ENCODE measurements at regions not wholly inside any gene's neighbourhood (a gene's known extent, or its start where the extent isn't known, plus 50 kb on each side); places are given as distances from the start of the nearest gene placed in this dataset.
"Not testable (repeated sequence)": the region's sequence is repeated elsewhere in the genome, so short reads cannot be mapped to it uniquely, and the experiment has no call there.

DNA sequence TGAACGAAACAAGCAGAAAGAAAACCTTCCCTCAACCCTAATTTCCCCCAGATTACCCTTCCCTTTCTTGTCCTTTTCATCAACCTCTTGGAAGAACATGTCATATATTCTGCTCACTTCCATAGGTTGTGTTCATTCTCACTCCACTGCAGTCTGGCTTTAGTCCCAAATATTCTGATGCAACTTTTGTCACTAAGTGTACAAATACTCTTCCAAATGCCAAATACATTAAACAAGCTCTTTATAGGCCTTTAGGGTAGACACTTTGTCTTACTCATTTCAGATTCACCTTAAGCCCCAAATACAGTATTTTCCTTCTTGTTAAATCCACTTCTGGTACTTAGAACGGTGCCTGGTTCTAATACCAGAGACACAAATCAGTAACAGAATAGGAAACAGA, 406.5 kb upstream of the CDIN1 start:
- H3K4me3 ChIP-seq, result no peak overlapping the region
- no peaks in the 10 kb centered on the region for H3K27me3 ChIP-seq
- no peaks in the 10 kb centered on the region for H3K36me3 ChIP-seq
- no peak overlapping the region for H3K9ac ChIP-seq
- H3K4me1 ChIP-seq, result no peaks in the 10 kb centered on the region
- TF ChIP-seq Cebpa-rat (IDR thresholded peaks at IDR 0.05), result no peak
- H3K4me2 ChIP-seq, result no peak overlapping the region
- no peak overlapping the region for H3K27ac ChIP-seq
- no peaks in the 10 kb centered on the region for H3K9me3 ChIP-seq
- no peaks in the 10 kb centered on the region for H4K20me1 ChIP-seq

DNA sequence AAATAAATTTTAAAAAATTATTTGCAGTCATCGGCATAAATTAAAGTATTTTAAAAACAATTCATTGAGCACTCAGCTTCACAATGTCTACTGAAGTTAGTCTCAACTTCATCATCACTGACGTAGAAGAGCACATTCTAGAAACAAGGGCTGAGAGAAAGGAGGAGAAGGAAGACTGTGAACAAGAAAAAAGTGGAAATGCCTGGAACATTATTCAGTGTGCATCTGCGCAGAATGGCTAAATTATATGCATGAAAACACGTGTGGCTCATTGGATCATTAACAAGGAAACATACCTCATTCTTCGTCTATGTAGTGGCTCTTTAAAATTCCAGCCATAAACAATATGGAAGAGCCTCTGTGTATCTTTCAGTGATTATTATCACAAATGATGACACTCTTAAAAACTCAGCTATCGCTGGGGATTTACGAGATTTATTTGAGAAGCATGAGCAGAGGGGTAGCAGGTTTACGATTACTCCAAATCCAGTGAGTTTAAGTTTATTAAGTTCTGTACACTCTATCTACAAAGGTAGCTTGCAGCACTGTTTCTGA, 404.2 kb upstream of the CDIN1 start:
- TF ChIP-seq Cebpa-rat (IDR thresholded peaks at IDR 0.05), result no peak
- no peaks in the 10 kb centered on the region for H3K27me3 ChIP-seq
- H3K36me3 ChIP-seq, result no peaks in the 10 kb centered on the region
- H4K20me1 ChIP-seq, result no peaks in the 10 kb centered on the region
- H3K4me2 ChIP-seq, result no peak overlapping the region
- H3K27ac ChIP-seq, result no peak overlapping the region
- no peaks in the 10 kb centered on the region for H3K4me1 ChIP-seq
- no peak overlapping the region for H3K4me3 ChIP-seq
- no peak overlapping the region for H3K9ac ChIP-seq
- no peaks in the 10 kb centered on the region for H3K9me3 ChIP-seq

- Histone ChIP-seq H4K20me1 (no peaks in the 10 kb centered on the region), H3K9me3 (no peaks in the 10 kb centered on the region), H3K4me3 (no peak overlapping the region), H3K9ac (no peak overlapping the region), H3K4me2 (no peak overlapping the region), H3K36me3 (no peaks in the 10 kb centered on the region), H3K27ac (no peak overlapping the region), H3K4me1 (no peaks in the 10 kb centered on the region), H3K27me3 (no peaks in the 10 kb centered on the region)
- TF ChIP-seq Cebpa-rat (IDR thresholded peaks at IDR 0.05), result no peak
Observed at GRCh38 chr15:36175741-36176291, 403.6 kb upstream of the CDIN1 start.

- H3K27me3 ChIP-seq, result no peaks in the 10 kb centered on the region
- H3K4me2 ChIP-seq, result no peak overlapping the region
- no peaks in the 10 kb centered on the region for H3K36me3 ChIP-seq
- no peak overlapping the region for H3K9ac ChIP-seq
- no peak overlapping the region for H3K4me3 ChIP-seq
- no peak overlapping the region for H3K27ac ChIP-seq
- no peaks in the 10 kb centered on the region for H3K9me3 ChIP-seq
- no peaks in the 10 kb centered on the region for H4K20me1 ChIP-seq
- H3K4me1 ChIP-seq, result no peaks in the 10 kb centered on the region
- no peak for TF ChIP-seq Cebpa-rat (IDR thresholded peaks at IDR 0.05)
Observed at GRCh38 chr15:36177590-36178302, 401.7 kb upstream of the CDIN1 start.

- TF ChIP-seq Cebpa-rat (IDR thresholded peaks at IDR 0.05), result no peak
- Histone ChIP-seq H3K9me3 (no peaks in the 10 kb centered on the region), H3K4me1 (no peaks in the 10 kb centered on the region), H3K36me3 (no peaks in the 10 kb centered on the region), H3K4me3 (no peak overlapping the region), H3K9ac (no peak overlapping the region), H4K20me1 (no peaks in the 10 kb centered on the region), H3K27me3 (no peaks in the 10 kb centered on the region), H3K27ac (no peak overlapping the region), H3K4me2 (no peak overlapping the region)
Observed at GRCh38 chr15:36178303-36178633, 401.2 kb upstream of the CDIN1 start.

DNA sequence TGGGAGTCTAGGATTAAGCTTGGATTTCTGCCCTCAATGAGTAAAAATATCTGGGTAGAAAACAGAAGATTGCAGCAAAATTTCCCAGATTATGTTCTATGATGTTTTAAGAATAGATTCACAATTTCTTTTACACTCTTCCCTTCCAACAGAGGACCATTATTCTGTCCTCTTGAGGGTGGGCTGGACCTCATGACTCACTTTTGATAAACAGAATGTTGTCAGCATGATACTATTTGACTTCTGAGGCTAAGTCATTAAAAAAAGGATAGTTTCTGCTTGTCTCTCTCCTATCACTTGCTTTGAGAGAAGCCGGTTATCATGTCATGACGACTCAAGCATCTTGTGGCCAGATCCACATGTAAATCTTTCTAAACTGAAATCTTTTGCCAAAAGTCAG, 396.2 kb upstream of the CDIN1 start:
- Histone ChIP-seq H3K27me3 (no peaks in the 10 kb centered on the region), H3K4me1 (no peaks in the 10 kb centered on the region), H3K36me3 (no peaks in the 10 kb centered on the region), H3K9ac (no peak overlapping the region), H4K20me1 (no peaks in the 10 kb centered on the region), H3K4me2 (no peak overlapping the region), H3K9me3 (no peaks in the 10 kb centered on the region), H3K4me3 (no peak overlapping the region), H3K27ac (no peak overlapping the region)
- no peak for TF ChIP-seq Cebpa-rat (IDR thresholded peaks at IDR 0.05)

DNA sequence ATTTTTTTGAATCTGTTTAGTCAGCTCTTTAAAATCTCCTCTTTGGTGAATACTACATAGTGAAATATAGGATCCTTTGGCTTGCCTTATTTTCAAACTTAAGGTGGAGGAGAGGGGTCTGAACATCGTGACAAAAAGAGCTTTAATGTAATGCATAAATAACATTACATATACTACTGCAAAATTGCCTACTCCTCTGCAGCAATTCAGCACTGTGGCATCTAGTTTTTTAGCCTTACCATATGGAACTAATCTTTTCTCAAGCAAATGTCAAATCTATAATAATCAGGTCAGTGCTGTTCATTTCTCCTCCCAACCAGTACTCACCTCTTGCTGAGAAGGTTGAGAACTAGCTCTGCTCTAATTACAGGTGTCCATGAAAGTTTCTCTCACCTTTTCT, 394.0 kb upstream of the CDIN1 start:
- Histone ChIP-seq H3K27ac (no peak overlapping the region), H3K36me3 (no peaks in the 10 kb centered on the region), H3K27me3 (no peaks in the 10 kb centered on the region)

GRCh38 chr15:36185845-36186244, 393.6 kb upstream of the CDIN1 start:
- no peaks in the 10 kb centered on the region for H3K36me3 ChIP-seq
- H3K9ac ChIP-seq, result no peak overlapping the region
- no peak overlapping the region for H3K4me2 ChIP-seq
- H3K27me3 ChIP-seq, result no peaks in the 10 kb centered on the region
- no peak for TF ChIP-seq Cebpa-rat (IDR thresholded peaks at IDR 0.05)
- H4K20me1 ChIP-seq, result no peaks in the 10 kb centered on the region
- no peak overlapping the region for H3K4me3 ChIP-seq
- no peaks in the 10 kb centered on the region for H3K9me3 ChIP-seq
- no peaks in the 10 kb centered on the region for H3K4me1 ChIP-seq
- no peak overlapping the region for H3K27ac ChIP-seq

More for the DNA sequence above, 394.0 kb upstream of the CDIN1 start:
- no peaks in the 10 kb centered on the region for H3K9me3 ChIP-seq
- H3K4me1 ChIP-seq, result no peaks in the 10 kb centered on the region
- no peak overlapping the region for H3K9ac ChIP-seq
- no peak overlapping the region for H3K4me2 ChIP-seq
- H3K4me3 ChIP-seq, result no peak overlapping the region
- no peaks in the 10 kb centered on the region for H4K20me1 ChIP-seq
- TF ChIP-seq Cebpa-rat (IDR thresholded peaks at IDR 0.05), result no peak

- H3K9me3 ChIP-seq, result no peaks in the 10 kb centered on the region
- H3K36me3 ChIP-seq, result no peaks in the 10 kb centered on the region
- H4K20me1 ChIP-seq, result no peaks in the 10 kb centered on the region
- H3K4me2 ChIP-seq, result no peak overlapping the region
- no peak overlapping the region for H3K9ac ChIP-seq
- H3K4me1 ChIP-seq, result no peaks in the 10 kb centered on the region
- no peaks in the 10 kb centered on the region for H3K27me3 ChIP-seq
- TF ChIP-seq Cebpa-rat (IDR thresholded peaks at IDR 0.05), result no peak
- no peak overlapping the region for H3K27ac ChIP-seq
- no peak overlapping the region for H3K4me3 ChIP-seq
Observed at GRCh38 chr15:36186376-36186775, 393.1 kb upstream of the CDIN1 start.

GRCh38 chr15:36191459-36191858, 388.0 kb upstream of the CDIN1 start:
- no peaks in the 10 kb centered on the region for H3K9me3 ChIP-seq
- no peaks in the 10 kb centered on the region for H3K27me3 ChIP-seq
- H4K20me1 ChIP-seq, result no peaks in the 10 kb centered on the region
- no peaks in the 10 kb centered on the region for H3K4me1 ChIP-seq
- H3K36me3 ChIP-seq, result no peaks in the 10 kb centered on the region
- no peak for TF ChIP-seq Cebpa-rat (IDR thresholded peaks at IDR 0.05)
- no peak overlapping the region for H3K9ac ChIP-seq
- no peak overlapping the region for H3K4me2 ChIP-seq
- H3K4me3 ChIP-seq, result no peak overlapping the region
- no peak overlapping the region for H3K27ac ChIP-seq

GRCh38 chr15:36195361-36196007, 383.9 kb upstream of the CDIN1 start:
- not testable (repeated sequence) for H3K4me3 ChIP-seq, H3K4me1 ChIP-seq, H3K27ac ChIP-seq, H3K27me3 ChIP-seq, H3K9ac ChIP-seq, H4K20me1 ChIP-seq, H3K4me2 ChIP-seq, H3K9me3 ChIP-seq, H3K36me3 ChIP-seq
